OCI-LY3 (cell line): ENCODE measurements at regions not wholly inside any gene's neighbourhood (a gene's known extent, or its start where the extent isn't known, plus 50 kb on each side); places are given as distances from the start of the nearest gene placed in this dataset.

Source experiments
- EZH2phosphoT487 ChIP-seq: fragments of 200-600 bp; shearing (Covaris generic); IDR thresholded peaks from 2 replicates; pipeline ENCODE4 v1.6.1; 2018; ENCODE audit warnings: antibody characterized with exemption, mixed run types, low read depth
- TF ChIP-seq, protein P1 (sequence below): fragments of 200-600, 300-600 bp; sonication (generic); IDR thresholded peaks from 2 replicates; pipeline ENCODE4 v1.5.1; 2014; ENCODE audit warnings: antibody characterized with exemption, low read length, low read depth

DNA sequence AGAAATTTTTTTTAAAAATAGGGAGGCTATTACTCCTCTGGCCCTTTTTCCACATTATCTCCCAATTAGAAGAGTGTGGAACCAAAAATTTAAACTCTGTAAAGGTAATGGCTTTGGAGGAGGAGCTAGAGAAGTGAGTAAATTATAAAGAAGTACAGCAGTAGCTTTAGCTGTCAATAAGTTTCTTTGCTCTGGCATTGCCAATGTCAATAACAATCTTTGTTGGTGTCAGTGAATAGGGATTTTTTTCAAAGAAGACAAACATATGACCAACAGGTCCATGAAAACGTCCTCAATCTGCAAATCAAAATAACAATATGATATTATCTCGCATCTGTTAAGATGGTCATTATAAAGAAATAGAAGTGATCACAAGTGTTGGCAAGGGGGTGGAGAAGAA lies 227.1 kb upstream of the MBL2 start:
- TF ChIP-seq, protein P1, sequence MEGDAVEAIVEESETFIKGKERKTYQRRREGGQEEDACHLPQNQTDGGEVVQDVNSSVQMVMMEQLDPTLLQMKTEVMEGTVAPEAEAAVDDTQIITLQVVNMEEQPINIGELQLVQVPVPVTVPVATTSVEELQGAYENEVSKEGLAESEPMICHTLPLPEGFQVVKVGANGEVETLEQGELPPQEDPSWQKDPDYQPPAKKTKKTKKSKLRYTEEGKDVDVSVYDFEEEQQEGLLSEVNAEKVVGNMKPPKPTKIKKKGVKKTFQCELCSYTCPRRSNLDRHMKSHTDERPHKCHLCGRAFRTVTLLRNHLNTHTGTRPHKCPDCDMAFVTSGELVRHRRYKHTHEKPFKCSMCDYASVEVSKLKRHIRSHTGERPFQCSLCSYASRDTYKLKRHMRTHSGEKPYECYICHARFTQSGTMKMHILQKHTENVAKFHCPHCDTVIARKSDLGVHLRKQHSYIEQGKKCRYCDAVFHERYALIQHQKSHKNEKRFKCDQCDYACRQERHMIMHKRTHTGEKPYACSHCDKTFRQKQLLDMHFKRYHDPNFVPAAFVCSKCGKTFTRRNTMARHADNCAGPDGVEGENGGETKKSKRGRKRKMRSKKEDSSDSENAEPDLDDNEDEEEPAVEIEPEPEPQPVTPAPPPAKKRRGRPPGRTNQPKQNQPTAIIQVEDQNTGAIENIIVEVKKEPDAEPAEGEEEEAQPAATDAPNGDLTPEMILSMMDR, result no peak
- TF ChIP-seq EZH2phosphoT487, result no peak
